ENCODE measurements at regions not wholly inside any gene's neighbourhood (a gene's known extent, or its start where the extent isn't known, plus 50 kb on each side); places are given as distances from the start of the nearest gene placed in this dataset.

- ChIA-PET POLR2A (no interaction called here), CTCF (no interaction called here)
- H3K4me1 ChIP-seq: no peaks in the 10 kb centered on the region; the same call in 2 of the 3 replicates
- DNase-seq (ENCODE audit: low read depth in 1 of 2, low spot score in 1 of 2) (no peak), FAIRE-seq (no peak), ATAC-seq (no peak)
- H3K4me2 ChIP-seq: no peak overlapping the region
- H3K9me3 ChIP-seq: no peaks in the 10 kb centered on the region
- no peak overlapping the region for H3K27ac ChIP-seq
- TF ChIP-seq HDAC2 (IDR thresholded peaks at IDR 0.05): no peak
- TF ChIP-seq GATA3 (IDR thresholded peaks at IDR 0.05; ENCODE audit: borderline replicate concordance): no peak
- TF ChIP-seq RCOR1 (IDR thresholded peaks at IDR 0.05; ENCODE audit: low read depth, low read length): no peak
- TF ChIP-seq EP300 (IDR thresholded peaks at IDR 0.05): no peak
- TF ChIP-seq RAD21 (conservative IDR thresholded peaks at IDR 0.05 in 1 of 2, IDR thresholded peaks at IDR 0.05 in 1 of 2): no peak
- no peak for TF ChIP-seq NFE2L2 (conservative IDR thresholded peaks at IDR 0.05; ENCODE audit: low read length)
- TF ChIP-seq ZNF302 (CRISPR knock-in tag; IDR thresholded peaks at IDR 0.05): no peak
- H3K4me3 ChIP-seq: no peak overlapping the region
These were observed 138.5 kb downstream of the RBM26 start for GRCh38 chr13:79267560-79267959.

DNA sequence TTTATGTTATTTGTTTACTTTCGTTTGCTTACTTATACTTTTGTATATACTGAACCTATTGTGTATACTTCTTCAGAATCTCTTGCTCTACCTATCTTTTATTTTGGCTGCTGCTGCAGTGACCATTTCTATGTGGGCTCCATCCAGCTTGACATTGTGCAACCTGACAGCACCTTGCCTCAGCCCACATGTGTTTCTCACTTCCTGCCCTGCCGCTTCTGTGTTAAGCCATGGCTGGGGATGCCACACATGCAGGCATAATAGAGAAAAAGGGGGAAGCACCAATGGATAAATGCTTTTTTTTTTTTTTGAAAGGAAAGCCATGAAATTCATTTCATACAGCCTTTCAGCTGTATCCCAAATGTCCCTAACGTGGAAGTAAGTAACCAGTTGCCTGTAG is 147.6 kb downstream of the RBM26 start:
- CTCF ChIA-PET: interaction anchor here (0.6 kb wide), 1 partner anchor 31 kb away, joined by 3 read pairs; no protein-coding TSS in a partner anchor
- no peak overlapping the region for H3K27ac ChIP-seq
- TF ChIP-seq MAZ (IDR thresholded peaks at IDR 0.05; ENCODE audit: borderline replicate concordance, low read depth, low read length): no peak
- TF ChIP-seq REST (IDR thresholded peaks at IDR 0.05): no peak
- TF ChIP-seq CHD2 (IDR thresholded peaks at IDR 0.05; ENCODE audit: low read length, partially characterized antibody): no peak
- no peak for TF ChIP-seq TFCP2L1 (CRISPR knock-in tag; IDR thresholded peaks at IDR 0.05)
- TF ChIP-seq KDM1A (IDR thresholded peaks at IDR 0.05; ENCODE audit: low read depth): no peak
- no peak for TF ChIP-seq CBX8 (IDR thresholded peaks at IDR 0.05)
- no peak for TF ChIP-seq PHF8 (IDR thresholded peaks at IDR 0.05; ENCODE audit: borderline replicate concordance, low read depth)
- TF ChIP-seq, protein P1, sequence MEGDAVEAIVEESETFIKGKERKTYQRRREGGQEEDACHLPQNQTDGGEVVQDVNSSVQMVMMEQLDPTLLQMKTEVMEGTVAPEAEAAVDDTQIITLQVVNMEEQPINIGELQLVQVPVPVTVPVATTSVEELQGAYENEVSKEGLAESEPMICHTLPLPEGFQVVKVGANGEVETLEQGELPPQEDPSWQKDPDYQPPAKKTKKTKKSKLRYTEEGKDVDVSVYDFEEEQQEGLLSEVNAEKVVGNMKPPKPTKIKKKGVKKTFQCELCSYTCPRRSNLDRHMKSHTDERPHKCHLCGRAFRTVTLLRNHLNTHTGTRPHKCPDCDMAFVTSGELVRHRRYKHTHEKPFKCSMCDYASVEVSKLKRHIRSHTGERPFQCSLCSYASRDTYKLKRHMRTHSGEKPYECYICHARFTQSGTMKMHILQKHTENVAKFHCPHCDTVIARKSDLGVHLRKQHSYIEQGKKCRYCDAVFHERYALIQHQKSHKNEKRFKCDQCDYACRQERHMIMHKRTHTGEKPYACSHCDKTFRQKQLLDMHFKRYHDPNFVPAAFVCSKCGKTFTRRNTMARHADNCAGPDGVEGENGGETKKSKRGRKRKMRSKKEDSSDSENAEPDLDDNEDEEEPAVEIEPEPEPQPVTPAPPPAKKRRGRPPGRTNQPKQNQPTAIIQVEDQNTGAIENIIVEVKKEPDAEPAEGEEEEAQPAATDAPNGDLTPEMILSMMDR (IDR thresholded peaks at IDR 0.05): no peak
- no peaks in the 10 kb centered on the region for H3K9me3 ChIP-seq
- POLR2A ChIA-PET: no interaction called here
- DNase-seq (ENCODE audit: low read depth in 1 of 2, low spot score in 1 of 2): no peak
- no peak overlapping the region for H3K4me3 ChIP-seq
- 5% methylated on average over 3 of the region's 3 CpGs for WGBS (ENCODE audit: missing lambda C conversion rate)
- H3K4me2 ChIP-seq: no peak overlapping the region
- no peak for ATAC-seq
- no peaks in the 10 kb centered on the region for H3K4me1 ChIP-seq
- no peak for FAIRE-seq

DNA sequence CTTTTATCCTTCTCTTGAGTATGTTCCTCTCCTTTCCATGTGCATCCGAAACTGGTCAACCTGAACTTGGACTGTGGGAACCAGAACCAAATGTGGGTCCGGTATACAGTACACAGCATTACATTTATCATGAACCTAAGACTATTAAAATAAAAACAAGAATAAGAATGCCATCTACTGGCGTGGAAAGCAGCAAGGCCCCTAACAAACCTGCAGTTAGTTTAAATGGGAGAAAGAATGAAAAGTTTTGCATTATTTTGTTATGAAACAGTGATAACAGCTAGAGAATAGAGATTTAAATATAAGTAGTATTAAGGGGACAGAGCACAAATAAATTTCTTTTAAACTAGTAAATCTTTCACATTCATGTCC is 159.5 kb downstream of the RBM26 start:
- FAIRE-seq: no peak
- no peaks in the 10 kb centered on the region for H3K9me3 ChIP-seq
- no peak overlapping the region for H3K27ac ChIP-seq
- ChIA-PET CTCF (no interaction called here), POLR2A (no interaction called here)
- no peak overlapping the region for H3K4me2 ChIP-seq
- WGBS (ENCODE audit: missing lambda C conversion rate): 31% methylated on average over 3 of the region's 3 CpGs
- TF ChIP-seq MYC (IDR thresholded peaks at IDR 0.05; ENCODE audit: borderline replicate concordance, low read length): no peak
- TF ChIP-seq, protein P1 (IDR thresholded peaks at IDR 0.05): peak; percentile 18; the same call in 1 of the 3 replicates
- H3K4me1 ChIP-seq: no peaks in the 10 kb centered on the region
- ATAC-seq: no peak
- no peak overlapping the region for H3K4me3 ChIP-seq
- DNase-seq (ENCODE audit: low read depth in 1 of 2, low spot score in 1 of 2): peak in 1 of 2 experiments; percentile 3

Measured in A549 (cell line).